Stimulated activated naive B cell treated with anti-CD40 and anti-IgM and Interleukin-4, amounts not matched to agents 10 μg/mL and 1 μg/mL and 100 μg/mL, for 72 hours (primary cell): ENCODE measurements at regions not wholly inside any gene's neighbourhood (a gene's known extent, or its start where the extent isn't known, plus 50 kb on each side); places are given as distances from the start of the nearest gene placed in this dataset.

ENCODE experiments used
- ATAC-seq, 2 donors: fragments of 150-1000 bp; cut with Tn5 transposase; replicated peaks; 2 replicates each; pipeline ENCODE4 v1.10.0; 2021; ENCODE audit warnings: moderate library complexity in 1 of 2
- DNase-seq: peaks from one replicate; pipeline ENCODE4 v3.0.0; 2021
- H3K27ac Mint-ChIP-seq: one replicate; pipeline ENCODE4 v1.8.0; 2022; ENCODE audit warnings: mild to moderate bottlenecking, mixed read lengths
- H3K27me3 Mint-ChIP-seq, 2 donors: one replicate each; pipeline ENCODE4 v1.8.0; 2022; ENCODE audit warnings: mixed read lengths in 2 of 2
- H3K36me3 Mint-ChIP-seq, 2 donors: one replicate each; pipeline ENCODE4 v1.8.0; 2022; ENCODE audit warnings: mixed read lengths in 2 of 2, mild to moderate bottlenecking in 1 of 2
- H3K4me1 Mint-ChIP-seq, 2 donors: one replicate each; pipeline ENCODE4 v1.8.0; 2022; ENCODE audit warnings: mixed read lengths in 2 of 2, mild to moderate bottlenecking in 1 of 2
- H3K4me3 Mint-ChIP-seq, 2 donors: one replicate each; pipeline ENCODE4 v1.8.0; 2022; ENCODE audit warnings: mild to moderate bottlenecking in 2 of 2, mixed read lengths in 2 of 2, moderate library complexity in 1 of 2
- H3K9me3 Mint-ChIP-seq, 2 donors: one replicate each; pipeline ENCODE4 v1.8.0; 2022; ENCODE audit warnings: mixed read lengths in 2 of 2, mild to moderate bottlenecking in 1 of 2

GRCh38 chr18:10313016-10313342 lies 141.5 kb upstream of the APCDD1 start:
- DNase-seq: no peak
- H3K4me1 Mint-ChIP-seq: peaks cover 25 to 31% of the 10 kb centered on the region in 2 donors

GRCh38 chr18:10314066-10314465 lies 140.4 kb upstream of the APCDD1 start:
- Mint-ChIP-seq H3K4me1 (peaks cover 24 to 31% of the 10 kb centered on the region in 2 donors), H3K27me3 (no peaks in the 10 kb centered on the region), H3K36me3 (peaks cover 0 to 2% of the 10 kb centered on the region in 2 donors), H3K27ac (no peak overlapping the region), H3K4me3 (no peak overlapping the region), H3K9me3 (peaks cover 0 to 2% of the 10 kb centered on the region in 2 donors)
- DNase-seq: no peak
- no peak for ATAC-seq

More at GRCh38 chr18:10313016-10313342, 141.5 kb upstream of the APCDD1 start:
- peaks cover 0 to 2% of the 10 kb centered on the region in 2 donors for H3K36me3 Mint-ChIP-seq
- no peak for ATAC-seq
- no peaks in the 10 kb centered on the region for H3K27me3 Mint-ChIP-seq
- peaks cover 0 to 2% of the 10 kb centered on the region in 2 donors for H3K9me3 Mint-ChIP-seq
- H3K4me3 Mint-ChIP-seq: no peak overlapping the region
- H3K27ac Mint-ChIP-seq: no peak overlapping the region

- Mint-ChIP-seq H3K36me3 (peaks cover 0 to 2% of the 10 kb centered on the region in 2 donors), H3K9me3 (peaks cover 0 to 2% of the 10 kb centered on the region in 2 donors), H3K27me3 (no peaks in the 10 kb centered on the region), H3K4me1 (peaks cover 30 to 43% of the 10 kb centered on the region in 2 donors), H3K4me3 (peak overlapping the region; percentile 3 to 4), H3K27ac (no peak overlapping the region)
- DNase-seq (no peak), ATAC-seq (peak; percentile 52 to 57)
Measured at GRCh38 chr18:10315522-10315921, 138.9 kb upstream of the APCDD1 start.

- H3K4me3 Mint-ChIP-seq: no peak overlapping the region
- DNase-seq (no peak), ATAC-seq (peak; percentile 56 to 63)
- H3K27ac Mint-ChIP-seq: no peak overlapping the region
- H3K9me3 Mint-ChIP-seq: peaks cover 0 to 2% of the 10 kb centered on the region in 2 donors
- H3K27me3 Mint-ChIP-seq: no peaks in the 10 kb centered on the region
- H3K4me1 Mint-ChIP-seq: peaks cover 30 to 45% of the 10 kb centered on the region in 2 donors
- H3K36me3 Mint-ChIP-seq: peaks cover 0 to 2% of the 10 kb centered on the region in 2 donors
Measured at GRCh38 chr18:10316778-10317177, 137.7 kb upstream of the APCDD1 start.

GRCh38 chr18:10317864-10318690 lies 136.4 kb upstream of the APCDD1 start:
- no peak for ATAC-seq
- H3K9me3 Mint-ChIP-seq: peaks cover 0 to 2% of the 10 kb centered on the region in 2 donors
- H3K27me3 Mint-ChIP-seq: no peaks in the 10 kb centered on the region
- H3K4me1 Mint-ChIP-seq: peaks cover 38 to 57% of the 10 kb centered on the region in 2 donors
- DNase-seq: no peak
- no peak overlapping the region for H3K27ac Mint-ChIP-seq
- peaks cover 0 to 2% of the 10 kb centered on the region in 2 donors for H3K36me3 Mint-ChIP-seq
- H3K4me3 Mint-ChIP-seq: no peak overlapping the region

GRCh38 chr18:10318691-10318970 lies 135.8 kb upstream of the APCDD1 start:
- Mint-ChIP-seq H3K27ac (no peak overlapping the region), H3K4me3 (no peak overlapping the region), H3K9me3 (peaks cover 0 to 2% of the 10 kb centered on the region in 2 donors), H3K27me3 (no peaks in the 10 kb centered on the region), H3K36me3 (peaks cover 0 to 2% of the 10 kb centered on the region in 2 donors), H3K4me1 (peaks cover 38 to 57% of the 10 kb centered on the region in 2 donors)
- no peak for DNase-seq
- ATAC-seq: no peak

GRCh38 chr18:10319026-10319425 lies 135.4 kb upstream of the APCDD1 start:
- peaks cover 0 to 2% of the 10 kb centered on the region in 2 donors for H3K9me3 Mint-ChIP-seq
- H3K27ac Mint-ChIP-seq: no peak overlapping the region
- peaks cover 0 to 2% of the 10 kb centered on the region in 2 donors for H3K36me3 Mint-ChIP-seq
- ATAC-seq: no peak
- H3K4me1 Mint-ChIP-seq: peaks cover 38 to 57% of the 10 kb centered on the region in 2 donors
- no peak overlapping the region for H3K4me3 Mint-ChIP-seq
- no peaks in the 10 kb centered on the region for H3K27me3 Mint-ChIP-seq
- no peak for DNase-seq

- Mint-ChIP-seq H3K36me3 (peaks cover 0 to under 1% of the 10 kb centered on the region in 2 donors), H3K27me3 (no peaks in the 10 kb centered on the region), H3K4me3 (no peak overlapping the region), H3K4me1 (peaks cover 36 to 52% of the 10 kb centered on the region in 2 donors), H3K27ac (no peak overlapping the region), H3K9me3 (peaks cover 0 to 2% of the 10 kb centered on the region in 2 donors)
- DNase-seq (no peak), ATAC-seq (no peak)
Measured at GRCh38 chr18:10319914-10320600, 134.4 kb upstream of the APCDD1 start.

GRCh38 chr18:10320791-10321190 lies 133.6 kb upstream of the APCDD1 start:
- Mint-ChIP-seq H3K27me3 (no peaks in the 10 kb centered on the region), H3K4me3 (no peak overlapping the region), H3K4me1 (peaks cover 30 to 45% of the 10 kb centered on the region in 2 donors), H3K36me3 (no peaks in the 10 kb centered on the region), H3K27ac (no peak overlapping the region), H3K9me3 (no peaks in the 10 kb centered on the region)
- DNase-seq (no peak), ATAC-seq (no peak)

GRCh38 chr18:10321576-10321975 lies 132.9 kb upstream of the APCDD1 start:
- no peaks in the 10 kb centered on the region for H3K27me3 Mint-ChIP-seq
- H3K4me1 Mint-ChIP-seq: peaks cover 28 to 37% of the 10 kb centered on the region in 2 donors
- H3K4me3 Mint-ChIP-seq: no peak overlapping the region
- no peak overlapping the region for H3K27ac Mint-ChIP-seq
- ATAC-seq (peak in 1 of 2 donors; percentile 24), DNase-seq (no peak)
- H3K36me3 Mint-ChIP-seq: no peaks in the 10 kb centered on the region
- no peaks in the 10 kb centered on the region for H3K9me3 Mint-ChIP-seq

- Mint-ChIP-seq H3K27me3 (no peaks in the 10 kb centered on the region), H3K9me3 (no peaks in the 10 kb centered on the region), H3K4me1 (peaks cover 24 to 33% of the 10 kb centered on the region in 2 donors), H3K36me3 (no peaks in the 10 kb centered on the region), H3K4me3 (no peak overlapping the region), H3K27ac (no peak overlapping the region)
- DNase-seq (no peak), ATAC-seq (peak; percentile 20 to 31)
Measured at GRCh38 chr18:10322004-10322403, 132.4 kb upstream of the APCDD1 start.

GRCh38 chr18:10322435-10322834 lies 132.0 kb upstream of the APCDD1 start:
- no peaks in the 10 kb centered on the region for H3K36me3 Mint-ChIP-seq
- H3K27me3 Mint-ChIP-seq: no peaks in the 10 kb centered on the region
- H3K4me3 Mint-ChIP-seq: no peak overlapping the region
- H3K4me1 Mint-ChIP-seq: peaks cover 20 to 29% of the 10 kb centered on the region in 2 donors
- DNase-seq: no peak
- H3K27ac Mint-ChIP-seq: no peak overlapping the region
- ATAC-seq: peak; percentile 75
- H3K9me3 Mint-ChIP-seq: no peaks in the 10 kb centered on the region

GRCh38 chr18:10329101-10329500 lies 125.3 kb upstream of the APCDD1 start:
- Mint-ChIP-seq H3K9me3 (no peaks in the 10 kb centered on the region), H3K4me1 (no peaks in the 10 kb centered on the region)
- no peak for DNase-seq

GRCh38 chr18:10330428-10330827 lies 124.0 kb upstream of the APCDD1 start:
- Mint-ChIP-seq H3K27ac (no peak overlapping the region), H3K4me3 (no peak overlapping the region), H3K27me3 (peaks cover 0 to 4% of the 10 kb centered on the region in 2 donors), H3K4me1 (no peaks in the 10 kb centered on the region), H3K36me3 (no peaks in the 10 kb centered on the region), H3K9me3 (no peaks in the 10 kb centered on the region)
- DNase-seq (no peak), ATAC-seq (no peak)

More at GRCh38 chr18:10329101-10329500, 125.3 kb upstream of the APCDD1 start:
- Mint-ChIP-seq H3K27ac (no peak overlapping the region), H3K4me3 (no peak overlapping the region), H3K36me3 (no peaks in the 10 kb centered on the region), H3K27me3 (no peaks in the 10 kb centered on the region)
- no peak for ATAC-seq

GRCh38 chr18:10332452-10332851 lies 122.0 kb upstream of the APCDD1 start:
- Mint-ChIP-seq H3K27me3 (peaks cover 0 to 4% of the 10 kb centered on the region in 2 donors), H3K9me3 (no peaks in the 10 kb centered on the region), H3K4me1 (no peaks in the 10 kb centered on the region), H3K27ac (no peak overlapping the region), H3K36me3 (no peaks in the 10 kb centered on the region), H3K4me3 (no peak overlapping the region)
- no peak for ATAC-seq
- no peak for DNase-seq
